SKM-1 (cell line): ENCODE measurements at regions not wholly inside any gene's neighbourhood (a gene's known extent, or its start where the extent isn't known, plus 50 kb on each side); places are given as distances from the start of the nearest gene placed in this dataset.

Source experiments
- DNase-seq: peaks from one replicate; lab custom pipeline; 2025; ENCODE audit not compliant: unreplicated experiment; lab: John Stamatoyannopoulos, UW

GRCh38 chr7:21140622-21141021, 287.3 kb upstream of the SP4 start:
- no peak for DNase-seq

- no peak for DNase-seq
Observed at GRCh38 chr7:21141476-21141875, 286.4 kb upstream of the SP4 start.

GRCh38 chr7:21142081-21142480, 285.8 kb upstream of the SP4 start:
- DNase-seq: no peak

GRCh38 chr7:21146642-21147423, 281.1 kb upstream of the SP4 start:
- DNase-seq: no peak

- DNase-seq: no peak
Observed at GRCh38 chr7:21149809-21150208, 278.1 kb upstream of the SP4 start.

GRCh38 chr7:21154614-21155013, 273.3 kb upstream of the SP4 start:
- DNase-seq: no peak

- no peak for DNase-seq
Observed at GRCh38 chr7:21159506-21159905, 268.4 kb upstream of the SP4 start.

GRCh38 chr7:21160401-21160800, 267.5 kb upstream of the SP4 start:
- no peak for DNase-seq

GRCh38 chr7:21167942-21168341, 259.9 kb upstream of the SP4 start:
- DNase-seq: no peak

GRCh38 chr7:21169667-21170580, 258.0 kb upstream of the SP4 start:
- DNase-seq: no peak

- no peak for DNase-seq
Observed at GRCh38 chr7:21172800-21173199, 255.1 kb upstream of the SP4 start.

- DNase-seq: no peak
Observed at GRCh38 chr7:21173436-21173835, 254.4 kb upstream of the SP4 start.

- DNase-seq: no peak
Observed at GRCh38 chr7:21175714-21176113, 252.2 kb upstream of the SP4 start.

GRCh38 chr7:21184942-21185652, 242.8 kb upstream of the SP4 start:
- no peak for DNase-seq

- no peak for DNase-seq
Observed at GRCh38 chr7:21185653-21186265, 242.1 kb upstream of the SP4 start.

- no peak for DNase-seq
Observed at GRCh38 chr7:21191321-21192073, 236.4 kb upstream of the SP4 start.

GRCh38 chr7:21192657-21193056, 235.2 kb upstream of the SP4 start:
- no peak for DNase-seq

GRCh38 chr7:21193895-21194294, 234.0 kb upstream of the SP4 start:
- no peak for DNase-seq

GRCh38 chr7:21194936-21195335, 232.9 kb upstream of the SP4 start:
- DNase-seq: no peak

GRCh38 chr7:21198921-21199320, 229.0 kb upstream of the SP4 start:
- DNase-seq: no peak
